ENCODE measurements at regions not wholly inside any gene's neighbourhood (a gene's known extent, or its start where the extent isn't known, plus 50 kb on each side); places are given as distances from the start of the nearest gene placed in this dataset.

GRCh38 chrX:129013574-129013973 lies 509.7 kb downstream of the SMARCA1 start:
- CTCF ChIA-PET: interaction anchor here (0.6 kb wide), 1 partner anchor 319 kb away, joined by 3 read pairs; no protein-coding TSS in a partner anchor
- FAIRE-seq: no peak
- WGBS (ENCODE audit: missing lambda C conversion rate): 8% methylated on average over 2 of the region's 3 CpGs

GRCh38 chrX:129007631-129008030 lies 515.7 kb downstream of the SMARCA1 start:
- TF ChIP-seq RFX5 (IDR thresholded peaks at IDR 0.05) (no peak), FOSB (CRISPR knock-in tag; IDR thresholded peaks at IDR 0.05) (no peak), PBX3 (IDR thresholded peaks at IDR 0.05) (no peak), POLR2A (IDR thresholded peaks at IDR 0.05; ENCODE audit: low read length) (no peak), HMGXB4 (CRISPR knock-in tag; IDR thresholded peaks at IDR 0.05; ENCODE audit: borderline replicate concordance) (no peak), CBX2 (IDR thresholded peaks at IDR 0.05; ENCODE audit: borderline replicate concordance, low read depth) (no peak), ATOH8 (CRISPR knock-in tag; IDR thresholded peaks at IDR 0.05; ENCODE audit: low read depth) (no peak), SMC3 (IDR thresholded peaks at IDR 0.05) (no peak), TP53 (CRISPR knock-in tag; IDR thresholded peaks at IDR 0.05) (no peak), HOXA7 (CRISPR knock-in tag; IDR thresholded peaks at IDR 0.05) (no peak), HOXB5 (CRISPR knock-in tag; IDR thresholded peaks at IDR 0.05) (no peak), EHMT2 (IDR thresholded peaks at IDR 0.05; ENCODE audit: low read depth) (no peak), GATA3 (IDR thresholded peaks at IDR 0.05; ENCODE audit: borderline replicate concordance) (no peak), NPAS2 (CRISPR knock-in tag; IDR thresholded peaks at IDR 0.05; ENCODE audit: borderline replicate concordance) (no peak), ZSCAN20 (CRISPR knock-in tag; IDR thresholded peaks at IDR 0.05) (no peak), KDM1A (IDR thresholded peaks at IDR 0.05; ENCODE audit: low read depth) (no peak), ELK1 (IDR thresholded peaks at IDR 0.05; ENCODE audit: low read depth, low read length) (no peak), ZC3H11A (IDR thresholded peaks at IDR 0.05) (no peak)
- ChIA-PET CTCF (no interaction called here), POLR2A (no interaction called here)
- H3K27ac ChIP-seq: no peak overlapping the region
- no peak for FAIRE-seq
- no peaks in the 10 kb centered on the region for H3K9me3 ChIP-seq
- 30% methylated on average over 3 of the region's 3 CpGs for WGBS (ENCODE audit: missing lambda C conversion rate)
- ATAC-seq: no peak
- no peak overlapping the region for H3K4me2 ChIP-seq
- no peaks in the 10 kb centered on the region for H3K4me1 ChIP-seq
- no peak for DNase-seq (ENCODE audit: low read depth in 1 of 2, low spot score in 1 of 2)
- no peak overlapping the region for H3K4me3 ChIP-seq

More at GRCh38 chrX:129013574-129013973, 509.7 kb downstream of the SMARCA1 start:
- POLR2A ChIA-PET: no interaction called here
- H3K4me2 ChIP-seq: no peak overlapping the region
- ATAC-seq (no peak), DNase-seq (ENCODE audit: low read depth in 1 of 2, low spot score in 1 of 2) (peak in 1 of 2 experiments; percentile 10)
- H3K27ac ChIP-seq: no peak overlapping the region
- H3K4me1 ChIP-seq: no peaks in the 10 kb centered on the region
- H3K9me3 ChIP-seq: no peaks in the 10 kb centered on the region
- TF ChIP-seq ELK1 (IDR thresholded peaks at IDR 0.05; ENCODE audit: low read depth, low read length) (no peak), FOSL2 (IDR thresholded peaks at IDR 0.05) (no peak), FOSL2 (CRISPR knock-in tag; IDR thresholded peaks at IDR 0.05) (no peak), CHD2 (IDR thresholded peaks at IDR 0.05; ENCODE audit: low read length, partially characterized antibody) (no peak), MAFK (IDR thresholded peaks at IDR 0.05; ENCODE audit: partially characterized antibody) (no peak), ZNF302 (CRISPR knock-in tag; IDR thresholded peaks at IDR 0.05) (no peak), EHMT2 (IDR thresholded peaks at IDR 0.05; ENCODE audit: low read depth) (no peak), MAZ (IDR thresholded peaks at IDR 0.05; ENCODE audit: borderline replicate concordance, low read depth, low read length) (no peak), CBX2 (IDR thresholded peaks at IDR 0.05; ENCODE audit: borderline replicate concordance, low read depth) (no peak), POLR2A (IDR thresholded peaks at IDR 0.05; ENCODE audit: low read length) (no peak), KDM1A (IDR thresholded peaks at IDR 0.05; ENCODE audit: low read depth) (no peak)
- H3K4me3 ChIP-seq: no peak overlapping the region

Data from A549 (cell line).